ENCODE measurements at regions not wholly inside any gene's neighbourhood (a gene's known extent, or its start where the extent isn't known, plus 50 kb on each side); places are given as distances from the start of the nearest gene placed in this dataset.
"Not testable (repeated sequence)": the region's sequence is repeated elsewhere in the genome, so short reads cannot be mapped to it uniquely, and the experiment has no call there.

- TF ChIP-seq POLR2A, CTCF (IDR thresholded peaks at IDR 0.05): not testable (repeated sequence)
Measured at GRCh38 chr18:39565551-39566230, 2000.1 kb upstream of the CELF4 start.
